ENCODE measurements at regions not wholly inside any gene's neighbourhood (a gene's known extent, or its start where the extent isn't known, plus 50 kb on each side); places are given as distances from the start of the nearest gene placed in this dataset.
A peak's percentile ranks its signal among the peaks of the same experiment; 100 is the strongest.

- H3K4me2 ChIP-seq (ENCODE audit: insufficient read depth, low read length): no peak overlapping the region
- peaks cover 19% of the 10 kb centered on the region for H3K4me1 ChIP-seq (ENCODE audit: insufficient read depth, low read length)
- H3K36me3 ChIP-seq (ENCODE audit: insufficient read depth, low read length): no peaks in the 10 kb centered on the region
- H3K79me2 ChIP-seq (ENCODE audit: insufficient read depth, low read length): no peaks in the 10 kb centered on the region
- DNase-seq (ENCODE audit: insufficient read length, low spot score, missing footprints): no peak
- H3K27ac ChIP-seq (ENCODE audit: low read depth, low read length): no peak overlapping the region
- TF ChIP-seq, protein P1, sequence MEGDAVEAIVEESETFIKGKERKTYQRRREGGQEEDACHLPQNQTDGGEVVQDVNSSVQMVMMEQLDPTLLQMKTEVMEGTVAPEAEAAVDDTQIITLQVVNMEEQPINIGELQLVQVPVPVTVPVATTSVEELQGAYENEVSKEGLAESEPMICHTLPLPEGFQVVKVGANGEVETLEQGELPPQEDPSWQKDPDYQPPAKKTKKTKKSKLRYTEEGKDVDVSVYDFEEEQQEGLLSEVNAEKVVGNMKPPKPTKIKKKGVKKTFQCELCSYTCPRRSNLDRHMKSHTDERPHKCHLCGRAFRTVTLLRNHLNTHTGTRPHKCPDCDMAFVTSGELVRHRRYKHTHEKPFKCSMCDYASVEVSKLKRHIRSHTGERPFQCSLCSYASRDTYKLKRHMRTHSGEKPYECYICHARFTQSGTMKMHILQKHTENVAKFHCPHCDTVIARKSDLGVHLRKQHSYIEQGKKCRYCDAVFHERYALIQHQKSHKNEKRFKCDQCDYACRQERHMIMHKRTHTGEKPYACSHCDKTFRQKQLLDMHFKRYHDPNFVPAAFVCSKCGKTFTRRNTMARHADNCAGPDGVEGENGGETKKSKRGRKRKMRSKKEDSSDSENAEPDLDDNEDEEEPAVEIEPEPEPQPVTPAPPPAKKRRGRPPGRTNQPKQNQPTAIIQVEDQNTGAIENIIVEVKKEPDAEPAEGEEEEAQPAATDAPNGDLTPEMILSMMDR (IDR thresholded peaks at IDR 0.05; ENCODE audit: extremely low read depth, low read depth, low read length): no peak
- H3K27me3 ChIP-seq (ENCODE audit: insufficient read depth, low read length): no peaks in the 10 kb centered on the region
- H2AFZ ChIP-seq (ENCODE audit: low read length): peak overlapping the region; percentile 70
- no peaks in the 10 kb centered on the region for H4K20me1 ChIP-seq (ENCODE audit: insufficient read depth, low read length)
- no peak overlapping the region for H3K4me3 ChIP-seq (ENCODE audit: insufficient read depth, low read length)
- no peaks in the 10 kb centered on the region for H3K9me3 ChIP-seq (ENCODE audit: low read depth, low read length)
Measured at GRCh38 chr21:25366116-25366515, 241.2 kb downstream of the MRPL39 start.

GRCh38 chr21:25362375-25363267, 244.7 kb downstream of the MRPL39 start:
- Histone ChIP-seq H3K4me2 (ENCODE audit: insufficient read depth, low read length) (no peak overlapping the region), H3K27ac (ENCODE audit: low read depth, low read length) (no peak overlapping the region), H4K20me1 (ENCODE audit: insufficient read depth, low read length) (no peaks in the 10 kb centered on the region), H3K9me3 (ENCODE audit: low read depth, low read length) (no peaks in the 10 kb centered on the region), H2AFZ (ENCODE audit: low read length) (no peak overlapping the region), H3K27me3 (ENCODE audit: insufficient read depth, low read length) (no peaks in the 10 kb centered on the region), H3K79me2 (ENCODE audit: insufficient read depth, low read length) (no peaks in the 10 kb centered on the region), H3K4me1 (ENCODE audit: insufficient read depth, low read length) (no peaks in the 10 kb centered on the region), H3K4me3 (ENCODE audit: insufficient read depth, low read length) (no peak overlapping the region), H3K36me3 (ENCODE audit: insufficient read depth, low read length) (no peaks in the 10 kb centered on the region)
- TF ChIP-seq, protein P1 (IDR thresholded peaks at IDR 0.05; ENCODE audit: extremely low read depth, low read depth, low read length): no peak
- DNase-seq (ENCODE audit: insufficient read length, low spot score, missing footprints): no peak

- TF ChIP-seq, protein P1 (IDR thresholded peaks at IDR 0.05; ENCODE audit: extremely low read depth, low read depth, low read length): no peak
- Histone ChIP-seq H3K4me1 (ENCODE audit: insufficient read depth, low read length) (no peaks in the 10 kb centered on the region), H3K9me3 (ENCODE audit: low read depth, low read length) (no peaks in the 10 kb centered on the region), H3K4me3 (ENCODE audit: insufficient read depth, low read length) (no peak overlapping the region), H3K79me2 (ENCODE audit: insufficient read depth, low read length) (no peaks in the 10 kb centered on the region), H3K27me3 (ENCODE audit: insufficient read depth, low read length) (no peaks in the 10 kb centered on the region), H4K20me1 (ENCODE audit: insufficient read depth, low read length) (no peaks in the 10 kb centered on the region), H3K36me3 (ENCODE audit: insufficient read depth, low read length) (no peaks in the 10 kb centered on the region), H3K27ac (ENCODE audit: low read depth, low read length) (no peak overlapping the region), H2AFZ (ENCODE audit: low read length) (no peak overlapping the region), H3K4me2 (ENCODE audit: insufficient read depth, low read length) (no peak overlapping the region)
- no peak for DNase-seq (ENCODE audit: insufficient read length, low spot score, missing footprints)
Measured at GRCh38 chr21:25361765-25362164, 245.5 kb downstream of the MRPL39 start.

DNA sequence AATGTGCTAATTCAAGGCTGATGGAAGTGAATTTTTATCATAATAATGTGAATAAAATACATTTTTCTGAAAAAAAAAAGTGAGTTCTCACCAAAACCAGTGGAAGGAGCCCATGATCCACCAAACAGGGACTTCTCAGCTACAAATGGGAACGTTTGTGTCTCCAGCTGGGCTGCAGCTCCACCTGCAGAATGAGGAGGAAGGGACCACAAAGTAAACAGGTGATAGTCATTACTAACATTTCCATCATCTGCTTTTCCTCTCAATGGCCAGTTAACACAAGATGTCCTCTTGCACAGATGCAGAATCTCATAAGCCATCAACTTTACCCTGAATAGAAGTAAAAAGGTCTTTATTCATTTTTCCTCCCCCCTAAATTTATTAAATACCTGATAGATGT, 246.2 kb downstream of the MRPL39 start:
- DNase-seq (ENCODE audit: insufficient read length, low spot score, missing footprints): no peak
- no peak overlapping the region for H2AFZ ChIP-seq (ENCODE audit: low read length)
- H3K36me3 ChIP-seq (ENCODE audit: insufficient read depth, low read length): no peaks in the 10 kb centered on the region
- TF ChIP-seq, protein P1 (IDR thresholded peaks at IDR 0.05; ENCODE audit: extremely low read depth, low read depth, low read length): no peak
- no peaks in the 10 kb centered on the region for H3K79me2 ChIP-seq (ENCODE audit: insufficient read depth, low read length)
- no peak overlapping the region for H3K4me2 ChIP-seq (ENCODE audit: insufficient read depth, low read length)
- H3K4me3 ChIP-seq (ENCODE audit: insufficient read depth, low read length): no peak overlapping the region
- H3K27ac ChIP-seq (ENCODE audit: low read depth, low read length): no peak overlapping the region
- no peaks in the 10 kb centered on the region for H3K9me3 ChIP-seq (ENCODE audit: low read depth, low read length)
- no peaks in the 10 kb centered on the region for H3K27me3 ChIP-seq (ENCODE audit: insufficient read depth, low read length)
- no peaks in the 10 kb centered on the region for H4K20me1 ChIP-seq (ENCODE audit: insufficient read depth, low read length)
- H3K4me1 ChIP-seq (ENCODE audit: insufficient read depth, low read length): no peaks in the 10 kb centered on the region
